ENCODE measurements at regions not wholly inside any gene's neighbourhood (a gene's known extent, or its start where the extent isn't known, plus 50 kb on each side); places are given as distances from the start of the nearest gene placed in this dataset.

GRCh38 chr2:43054367-43054766 is 172.0 kb downstream of the ZFP36L2 start:
- Histone ChIP-seq H3K4me1 (ENCODE audit: control insufficient read depth, low read length) (no peaks in the 10 kb centered on the region), H3K4me2 (ENCODE audit: low read length) (no peak overlapping the region), H3K36me3 (ENCODE audit: control insufficient read depth, low read length) (no peaks in the 10 kb centered on the region), H3K27ac (ENCODE audit: low read depth, low read length) (no peak overlapping the region), H3K9me2 (replicated peaks; ENCODE audit: control insufficient read depth, low read length) (no peaks in the 10 kb centered on the region), H3F3A (ENCODE audit: control insufficient read depth, insufficient read depth) (no peaks in the 10 kb centered on the region), H3K27me3 (ENCODE audit: control insufficient read depth, low read length) (peaks cover 53% of the 10 kb centered on the region), H4K20me1 (ENCODE audit: control insufficient read depth, insufficient read depth, low read depth, low read length) (no peaks in the 10 kb centered on the region), H3K9me3 (ENCODE audit: control insufficient read depth, insufficient read depth, low read length) (no peaks in the 10 kb centered on the region), H3K4me3 (ENCODE audit: low read length) (no peak overlapping the region), H3K79me2 (ENCODE audit: control insufficient read depth, low read length) (no peaks in the 10 kb centered on the region)
- no peak for TF ChIP-seq CTCF (IDR thresholded peaks at IDR 0.05; ENCODE audit: low read depth, low read length, poor library complexity, severe bottlenecking)
- TF ChIP-seq EZH2phosphoT487 (IDR thresholded peaks at IDR 0.05; ENCODE audit: borderline replicate concordance, low read length) = no peak

- peaks cover 56% of the 10 kb centered on the region for H3K27me3 ChIP-seq (ENCODE audit: control insufficient read depth, low read length)
- H3K4me1 ChIP-seq (ENCODE audit: control insufficient read depth, low read length) = no peaks in the 10 kb centered on the region
- no peak overlapping the region for H3K4me2 ChIP-seq (ENCODE audit: low read length)
- H3F3A ChIP-seq (ENCODE audit: control insufficient read depth, insufficient read depth) = no peaks in the 10 kb centered on the region
- TF ChIP-seq CTCF (IDR thresholded peaks at IDR 0.05; ENCODE audit: low read depth, low read length, poor library complexity, severe bottlenecking) = no peak
- no peak for TF ChIP-seq EZH2phosphoT487 (IDR thresholded peaks at IDR 0.05; ENCODE audit: borderline replicate concordance, low read length)
- no peak overlapping the region for H3K4me3 ChIP-seq (ENCODE audit: low read length)
- no peaks in the 10 kb centered on the region for H3K79me2 ChIP-seq (ENCODE audit: control insufficient read depth, low read length)
- no peaks in the 10 kb centered on the region for H3K9me3 ChIP-seq (ENCODE audit: control insufficient read depth, insufficient read depth, low read length)
- no peaks in the 10 kb centered on the region for H3K36me3 ChIP-seq (ENCODE audit: control insufficient read depth, low read length)
- H3K27ac ChIP-seq (ENCODE audit: low read depth, low read length) = no peak overlapping the region
- H4K20me1 ChIP-seq (ENCODE audit: control insufficient read depth, insufficient read depth, low read depth, low read length) = no peaks in the 10 kb centered on the region
- no peaks in the 10 kb centered on the region for H3K9me2 ChIP-seq (replicated peaks; ENCODE audit: control insufficient read depth, low read length)
These were observed 173.5 kb downstream of the ZFP36L2 start for GRCh38 chr2:43052944-43053306.

GRCh38 chr2:43052204-43052943 is 174.0 kb downstream of the ZFP36L2 start:
- Histone ChIP-seq H3K27ac (ENCODE audit: low read depth, low read length) (no peak overlapping the region), H4K20me1 (ENCODE audit: control insufficient read depth, insufficient read depth, low read depth, low read length) (no peaks in the 10 kb centered on the region), H3K9me3 (ENCODE audit: control insufficient read depth, insufficient read depth, low read length) (no peaks in the 10 kb centered on the region), H3K9me2 (replicated peaks; ENCODE audit: control insufficient read depth, low read length) (no peaks in the 10 kb centered on the region), H3K4me3 (ENCODE audit: low read length) (no peak overlapping the region), H3K36me3 (ENCODE audit: control insufficient read depth, low read length) (no peaks in the 10 kb centered on the region), H3F3A (ENCODE audit: control insufficient read depth, insufficient read depth) (no peaks in the 10 kb centered on the region), H3K4me1 (ENCODE audit: control insufficient read depth, low read length) (no peaks in the 10 kb centered on the region), H3K79me2 (ENCODE audit: control insufficient read depth, low read length) (no peaks in the 10 kb centered on the region), H3K4me2 (ENCODE audit: low read length) (no peak overlapping the region), H3K27me3 (ENCODE audit: control insufficient read depth, low read length) (peaks cover 56% of the 10 kb centered on the region)
- no peak for TF ChIP-seq EZH2phosphoT487 (IDR thresholded peaks at IDR 0.05; ENCODE audit: borderline replicate concordance, low read length)
- no peak for TF ChIP-seq CTCF (IDR thresholded peaks at IDR 0.05; ENCODE audit: low read depth, low read length, poor library complexity, severe bottlenecking)
